Fibroblast of villous mesenchyme (primary cell): ENCODE measurements at regions not wholly inside any gene's neighbourhood (a gene's known extent, or its start where the extent isn't known, plus 50 kb on each side); places are given as distances from the start of the nearest gene placed in this dataset.

ENCODE experiments used
- DNase-seq: peaks from one replicate; pipeline ENCODE4 v3.0.0-alpha.2; 2010; ENCODE audit warnings: low read depth
- H3K4me3 ChIP-seq: 2 replicates; pipeline ENCODE4 v1.5.1; 2011; ENCODE audit warnings: low read depth, mild to moderate bottlenecking, low read length
- TF ChIP-seq, protein P1 (sequence below): IDR thresholded peaks from 2 replicates; pipeline ENCODE4 v1.5.1; 2012; ENCODE audit warnings: low read depth, mild to moderate bottlenecking, low read length; ENCODE audit not compliant: insufficient read depth

- H3K4me3 ChIP-seq = no peak overlapping the region
- no peak for DNase-seq
- TF ChIP-seq, protein P1, sequence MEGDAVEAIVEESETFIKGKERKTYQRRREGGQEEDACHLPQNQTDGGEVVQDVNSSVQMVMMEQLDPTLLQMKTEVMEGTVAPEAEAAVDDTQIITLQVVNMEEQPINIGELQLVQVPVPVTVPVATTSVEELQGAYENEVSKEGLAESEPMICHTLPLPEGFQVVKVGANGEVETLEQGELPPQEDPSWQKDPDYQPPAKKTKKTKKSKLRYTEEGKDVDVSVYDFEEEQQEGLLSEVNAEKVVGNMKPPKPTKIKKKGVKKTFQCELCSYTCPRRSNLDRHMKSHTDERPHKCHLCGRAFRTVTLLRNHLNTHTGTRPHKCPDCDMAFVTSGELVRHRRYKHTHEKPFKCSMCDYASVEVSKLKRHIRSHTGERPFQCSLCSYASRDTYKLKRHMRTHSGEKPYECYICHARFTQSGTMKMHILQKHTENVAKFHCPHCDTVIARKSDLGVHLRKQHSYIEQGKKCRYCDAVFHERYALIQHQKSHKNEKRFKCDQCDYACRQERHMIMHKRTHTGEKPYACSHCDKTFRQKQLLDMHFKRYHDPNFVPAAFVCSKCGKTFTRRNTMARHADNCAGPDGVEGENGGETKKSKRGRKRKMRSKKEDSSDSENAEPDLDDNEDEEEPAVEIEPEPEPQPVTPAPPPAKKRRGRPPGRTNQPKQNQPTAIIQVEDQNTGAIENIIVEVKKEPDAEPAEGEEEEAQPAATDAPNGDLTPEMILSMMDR = no peak
Measured at GRCh38 chr4:186924723-186925122, 201.1 kb upstream of the FAT1 start.

DNA sequence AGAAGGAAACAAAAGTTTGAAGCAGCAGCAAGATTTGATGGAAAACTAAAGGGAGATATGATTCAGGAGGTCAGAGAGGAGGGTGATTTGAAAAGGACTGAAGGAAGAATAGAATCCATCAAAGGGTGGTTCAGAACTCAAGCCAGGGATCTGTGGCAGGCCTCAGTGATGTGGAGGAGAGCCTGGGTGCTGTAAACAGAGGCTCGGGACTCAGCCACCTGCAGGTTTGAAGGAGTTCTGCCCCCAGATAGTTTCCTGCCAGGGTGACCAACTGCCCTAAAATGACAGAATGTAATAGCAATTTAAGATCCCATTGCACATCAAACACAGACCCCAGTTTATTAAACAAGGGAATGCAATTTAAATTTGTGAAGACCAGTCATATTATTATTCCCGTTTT is 204.0 kb upstream of the FAT1 start:
- TF ChIP-seq, protein P1 = no peak
- no peak for DNase-seq
- H3K4me3 ChIP-seq = no peak overlapping the region

- no peak for DNase-seq
- TF ChIP-seq, protein P1 = no peak
- H3K4me3 ChIP-seq = no peak overlapping the region
Measured at GRCh38 chr4:186930024-186930423, 206.4 kb upstream of the FAT1 start.

GRCh38 chr4:186931519-186931918 is 207.9 kb upstream of the FAT1 start:
- DNase-seq = peak; percentile 81
- H3K4me3 ChIP-seq = no peak overlapping the region
- TF ChIP-seq, protein P1 = no peak

- TF ChIP-seq, protein P1 = no peak
- H3K4me3 ChIP-seq = no peak overlapping the region
- no peak for DNase-seq
Measured at GRCh38 chr4:186932196-186932595, 208.5 kb upstream of the FAT1 start.

- peak; percentile 81 for DNase-seq
- H3K4me3 ChIP-seq = no peak overlapping the region
- TF ChIP-seq, protein P1 = no peak
Measured at GRCh38 chr4:186932631-186933187, 209.1 kb upstream of the FAT1 start.

GRCh38 chr4:186934244-186934643 is 210.6 kb upstream of the FAT1 start:
- TF ChIP-seq, protein P1 = no peak
- no peak for DNase-seq
- H3K4me3 ChIP-seq = no peak overlapping the region
